ENCODE measurements at regions not wholly inside any gene's neighbourhood (a gene's known extent, or its start where the extent isn't known, plus 50 kb on each side); places are given as distances from the start of the nearest gene placed in this dataset.

DNA sequence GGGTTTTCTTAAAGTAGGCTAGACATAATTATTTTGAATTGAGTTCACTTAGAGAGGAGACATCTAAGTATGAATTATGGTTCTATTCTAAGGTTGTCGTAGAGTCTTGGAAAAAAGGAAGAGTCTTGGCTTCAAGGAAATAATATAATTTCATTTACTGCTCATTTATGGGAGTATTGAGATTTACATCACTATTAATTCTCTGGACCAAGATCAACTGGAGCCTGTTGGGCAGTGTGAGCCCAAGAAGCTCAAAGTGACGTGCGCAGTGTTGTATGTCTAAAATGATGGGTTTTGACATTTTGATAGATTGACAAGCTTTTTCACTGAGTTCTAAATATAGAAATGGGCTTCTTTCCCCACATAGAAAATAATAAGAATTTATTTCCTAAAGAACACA is 154.7 kb downstream of the QPCT start:
- Mint-ChIP-seq H3K27ac (no peak overlapping the region), H3K4me3 (no peak overlapping the region), H3K9me3 (no peaks in the 10 kb centered on the region), H3K36me3 (ENCODE audit: low read depth) (no peaks in the 10 kb centered on the region), H3K27me3 (peaks cover 15% of the 10 kb centered on the region), H3K4me1 (ENCODE audit: low read depth) (no peaks in the 10 kb centered on the region)

DNA sequence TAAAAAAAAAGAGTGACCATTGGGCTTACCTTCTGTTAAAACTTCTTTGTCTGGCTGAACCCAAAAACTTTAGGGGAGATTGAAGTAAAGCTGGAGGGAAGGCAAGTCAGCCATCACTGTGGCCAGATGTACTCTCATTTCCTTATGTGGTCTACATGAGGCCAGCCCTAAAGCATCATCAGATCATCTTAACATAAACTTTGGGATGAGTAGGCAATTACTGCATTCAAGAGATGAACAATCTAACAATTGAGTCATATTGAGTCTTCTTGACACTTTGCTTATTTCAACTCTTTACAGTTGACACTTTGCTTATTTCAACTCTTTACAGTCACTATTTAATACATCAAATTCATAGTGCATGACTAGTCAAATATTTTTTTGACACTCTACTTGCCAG is 155.6 kb downstream of the QPCT start:
- Mint-ChIP-seq H3K4me3 (no peak overlapping the region), H3K27me3 (peaks cover 15% of the 10 kb centered on the region), H3K4me1 (ENCODE audit: low read depth) (no peaks in the 10 kb centered on the region), H3K9me3 (no peaks in the 10 kb centered on the region), H3K27ac (no peak overlapping the region), H3K36me3 (ENCODE audit: low read depth) (no peaks in the 10 kb centered on the region)

DNA sequence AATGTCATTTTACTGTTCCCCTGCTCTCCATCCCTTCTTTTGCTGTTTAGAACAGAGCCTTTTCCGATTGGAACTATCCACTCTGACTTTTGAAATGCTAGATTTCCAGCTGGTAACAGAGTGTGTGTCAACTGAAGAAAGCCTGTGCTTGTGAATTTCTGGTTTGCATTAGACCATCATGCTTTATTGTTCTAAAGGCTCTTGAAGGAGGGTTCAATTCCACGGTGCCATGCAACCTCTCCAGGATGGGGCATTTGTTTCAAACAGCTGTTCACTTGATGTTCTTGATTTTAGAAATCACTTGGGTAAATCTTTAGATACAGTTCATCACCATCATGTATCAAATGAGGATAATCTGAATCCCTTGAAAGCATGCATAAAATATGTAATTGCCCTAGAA is 156.7 kb downstream of the QPCT start:
- Mint-ChIP-seq H3K4me3 (no peak overlapping the region), H3K36me3 (ENCODE audit: low read depth) (no peaks in the 10 kb centered on the region), H3K27ac (no peak overlapping the region), H3K27me3 (peaks cover 15% of the 10 kb centered on the region), H3K4me1 (ENCODE audit: low read depth) (no peaks in the 10 kb centered on the region), H3K9me3 (no peaks in the 10 kb centered on the region)

DNA sequence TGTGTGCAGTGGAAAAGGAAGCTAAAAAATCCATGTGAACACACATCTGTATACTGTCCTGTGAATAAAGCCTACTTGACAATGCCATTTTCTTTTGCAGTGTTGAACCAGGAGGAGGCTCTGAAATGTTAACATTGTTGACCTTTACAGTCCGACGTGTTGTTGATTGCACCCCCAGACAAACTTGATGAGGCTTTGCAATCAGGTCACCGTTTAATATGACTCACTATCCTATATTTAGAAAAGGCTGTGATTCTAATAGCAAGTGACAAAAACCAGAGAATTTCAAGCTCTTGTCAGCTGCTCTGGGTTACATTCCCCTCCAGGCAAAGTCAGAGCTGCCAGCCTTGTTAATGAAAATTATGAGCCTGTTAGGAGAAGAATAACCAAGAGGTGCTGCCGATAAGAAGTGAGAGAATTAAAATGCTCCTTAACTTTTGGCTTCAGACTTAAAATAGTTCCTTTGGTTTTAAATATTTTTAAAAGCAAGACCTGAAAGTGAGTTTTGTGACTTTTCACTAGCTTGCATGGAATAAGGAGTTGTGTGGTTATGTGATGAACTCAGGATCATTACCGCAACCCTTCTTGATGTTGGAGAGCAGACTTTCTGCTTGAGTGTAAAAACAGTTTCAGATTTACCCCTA is 162.1 kb downstream of the QPCT start:
- no peaks in the 10 kb centered on the region for H3K4me1 Mint-ChIP-seq (ENCODE audit: low read depth)
- H3K4me3 Mint-ChIP-seq = no peak overlapping the region
- no peaks in the 10 kb centered on the region for H3K9me3 Mint-ChIP-seq
- peaks cover 4% of the 10 kb centered on the region for H3K27me3 Mint-ChIP-seq
- no peaks in the 10 kb centered on the region for H3K36me3 Mint-ChIP-seq (ENCODE audit: low read depth)
- H3K27ac Mint-ChIP-seq = no peak overlapping the region

DNA sequence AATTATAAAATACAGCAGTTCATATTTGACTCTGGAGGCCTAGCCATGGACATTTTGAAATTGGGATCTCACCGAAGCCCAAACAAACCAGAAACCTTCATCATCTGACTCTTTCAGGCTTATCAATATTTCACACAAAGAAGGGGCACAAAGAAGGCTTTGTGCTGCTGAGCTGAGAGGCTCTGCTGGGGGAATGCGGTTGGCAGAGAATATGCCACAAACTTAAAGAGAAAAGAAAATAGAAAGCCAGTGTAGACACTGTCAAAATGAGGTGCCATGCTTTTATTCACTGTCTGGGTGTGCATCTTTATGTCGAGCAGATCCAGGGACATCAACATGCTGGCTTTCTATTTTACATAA is 162.6 kb downstream of the QPCT start:
- H3K4me1 Mint-ChIP-seq (ENCODE audit: low read depth) = no peaks in the 10 kb centered on the region
- no peaks in the 10 kb centered on the region for H3K36me3 Mint-ChIP-seq (ENCODE audit: low read depth)
- no peak overlapping the region for H3K27ac Mint-ChIP-seq
- H3K9me3 Mint-ChIP-seq = no peaks in the 10 kb centered on the region
- no peaks in the 10 kb centered on the region for H3K27me3 Mint-ChIP-seq
- no peak overlapping the region for H3K4me3 Mint-ChIP-seq

DNA sequence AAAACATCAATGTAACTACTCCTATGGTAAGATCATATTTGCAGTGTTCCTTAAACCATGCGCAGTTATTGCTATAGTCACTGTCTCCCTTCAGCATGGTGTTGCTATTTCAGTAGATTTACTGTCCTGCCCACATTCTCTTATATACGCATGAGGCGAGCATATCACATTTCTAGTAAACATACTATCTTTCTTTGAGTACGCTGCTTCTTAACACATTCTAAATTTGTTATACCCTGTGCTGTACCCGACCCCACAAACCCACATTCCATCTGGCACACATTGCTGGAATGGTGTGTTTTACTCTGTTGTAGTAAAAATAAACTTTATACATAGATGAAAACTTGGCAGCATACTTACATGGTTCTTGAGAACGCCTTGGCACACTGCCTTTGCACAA is 163.3 kb downstream of the QPCT start:
- Mint-ChIP-seq H3K36me3 (ENCODE audit: low read depth) (no peaks in the 10 kb centered on the region), H3K27me3 (no peaks in the 10 kb centered on the region), H3K27ac (no peak overlapping the region), H3K4me1 (ENCODE audit: low read depth) (no peaks in the 10 kb centered on the region), H3K4me3 (no peak overlapping the region), H3K9me3 (no peaks in the 10 kb centered on the region)

DNA sequence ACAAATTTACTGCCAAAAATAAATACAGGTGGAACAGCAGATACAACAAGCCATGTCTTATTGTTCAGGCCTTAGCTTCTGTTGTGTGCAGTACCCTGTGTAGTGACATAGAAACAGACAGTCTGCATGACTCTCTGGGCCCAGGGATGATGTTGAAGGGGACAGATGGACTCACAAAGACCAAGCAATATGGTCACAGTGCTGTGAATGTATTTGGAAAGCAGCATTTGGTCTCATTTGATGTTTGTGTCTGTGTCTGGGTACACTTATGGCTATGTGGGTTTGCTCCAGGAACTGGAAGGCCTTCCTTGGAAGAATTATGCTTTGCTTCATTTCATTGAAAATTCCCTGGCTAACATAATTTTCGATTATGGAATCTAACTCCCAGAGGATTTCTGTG is 158.5 kb downstream of the CDC42EP3 start:
- Mint-ChIP-seq H3K9me3 (peaks cover 9% of the 10 kb centered on the region), H3K27ac (no peak overlapping the region), H3K4me3 (no peak overlapping the region)

DNA sequence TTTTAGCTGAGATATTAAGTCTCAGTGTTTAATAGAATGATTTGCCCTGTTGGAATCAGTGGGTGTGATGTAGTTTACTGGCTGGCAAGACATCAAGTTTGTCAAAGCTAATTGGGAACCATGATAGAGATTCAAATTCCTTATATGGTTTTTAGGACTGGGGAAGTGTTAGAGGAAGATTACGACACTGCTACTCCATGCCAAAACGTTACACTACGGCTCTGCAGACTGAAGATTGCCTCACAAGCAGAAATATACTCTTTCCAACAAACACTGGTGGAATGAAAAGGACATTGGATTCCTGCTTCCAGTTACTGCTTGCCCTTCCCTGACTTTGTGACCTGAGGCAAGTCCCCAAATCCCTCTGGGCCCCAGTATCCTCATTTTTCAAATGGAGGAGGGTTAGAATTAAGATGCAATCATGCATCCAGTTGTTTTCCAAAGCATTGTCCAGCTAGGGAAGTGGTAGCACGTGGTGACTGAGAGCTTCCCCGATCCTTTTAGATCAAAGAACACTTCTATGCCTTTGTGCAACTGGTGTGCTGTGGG is 147.6 kb downstream of the CDC42EP3 start:
- H3K27ac Mint-ChIP-seq = no peak overlapping the region
- no peaks in the 10 kb centered on the region for H3K4me1 Mint-ChIP-seq (ENCODE audit: low read depth)
- no peaks in the 10 kb centered on the region for H3K36me3 Mint-ChIP-seq (ENCODE audit: low read depth)
- H3K4me3 Mint-ChIP-seq = no peak overlapping the region
- peaks cover 10% of the 10 kb centered on the region for H3K27me3 Mint-ChIP-seq
- no peaks in the 10 kb centered on the region for H3K9me3 Mint-ChIP-seq

More for the DNA sequence above, 158.5 kb downstream of the CDC42EP3 start:
- Mint-ChIP-seq H3K27me3 (no peaks in the 10 kb centered on the region), H3K36me3 (ENCODE audit: low read depth) (no peaks in the 10 kb centered on the region), H3K4me1 (ENCODE audit: low read depth) (no peaks in the 10 kb centered on the region)

DNA sequence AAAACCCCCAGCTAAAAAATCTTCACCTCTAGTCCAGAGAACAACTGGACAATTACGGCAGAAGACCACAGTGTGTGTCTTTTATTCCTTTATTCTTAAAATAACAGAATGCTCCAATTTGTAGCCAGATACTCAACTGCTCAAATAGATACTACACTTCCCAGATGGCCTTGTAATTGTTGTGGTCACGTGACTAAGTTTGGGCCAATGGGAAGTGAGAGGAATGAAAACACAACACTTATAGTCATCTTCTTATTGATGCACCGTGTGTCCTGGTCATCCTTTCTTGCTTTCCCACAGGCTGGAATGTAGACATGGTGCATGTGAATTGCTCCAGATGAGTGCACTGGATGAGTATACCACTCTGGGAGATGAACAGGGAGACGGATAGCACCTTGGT is 145.1 kb downstream of the CDC42EP3 start:
- peaks cover 10% of the 10 kb centered on the region for H3K27me3 Mint-ChIP-seq
- no peak overlapping the region for H3K27ac Mint-ChIP-seq
- no peaks in the 10 kb centered on the region for H3K9me3 Mint-ChIP-seq
- no peaks in the 10 kb centered on the region for H3K36me3 Mint-ChIP-seq (ENCODE audit: low read depth)
- H3K4me1 Mint-ChIP-seq (ENCODE audit: low read depth) = no peaks in the 10 kb centered on the region
- H3K4me3 Mint-ChIP-seq = no peak overlapping the region

DNA sequence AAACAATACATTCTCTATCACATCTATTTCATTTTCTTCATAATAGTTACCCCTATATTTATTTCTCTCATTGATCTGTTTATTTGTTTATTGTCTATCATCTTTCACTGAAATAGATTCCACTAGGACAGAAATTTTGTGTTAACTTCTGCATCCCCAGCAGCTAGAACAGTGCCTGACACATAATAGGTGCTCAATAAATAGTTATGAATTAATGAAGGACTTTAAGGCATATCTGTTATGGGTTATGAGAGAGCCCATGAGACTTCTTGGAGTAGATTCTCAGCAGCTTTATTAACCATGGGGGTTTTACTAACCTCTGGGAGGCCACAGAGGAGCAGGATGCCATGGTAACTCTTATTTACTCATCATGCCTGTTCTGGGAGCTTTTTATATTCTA is 144.6 kb downstream of the CDC42EP3 start:
- Mint-ChIP-seq H3K4me1 (ENCODE audit: low read depth) (no peaks in the 10 kb centered on the region), H3K27ac (no peak overlapping the region), H3K36me3 (ENCODE audit: low read depth) (no peaks in the 10 kb centered on the region), H3K27me3 (peaks cover 10% of the 10 kb centered on the region), H3K9me3 (no peaks in the 10 kb centered on the region), H3K4me3 (no peak overlapping the region)

DNA sequence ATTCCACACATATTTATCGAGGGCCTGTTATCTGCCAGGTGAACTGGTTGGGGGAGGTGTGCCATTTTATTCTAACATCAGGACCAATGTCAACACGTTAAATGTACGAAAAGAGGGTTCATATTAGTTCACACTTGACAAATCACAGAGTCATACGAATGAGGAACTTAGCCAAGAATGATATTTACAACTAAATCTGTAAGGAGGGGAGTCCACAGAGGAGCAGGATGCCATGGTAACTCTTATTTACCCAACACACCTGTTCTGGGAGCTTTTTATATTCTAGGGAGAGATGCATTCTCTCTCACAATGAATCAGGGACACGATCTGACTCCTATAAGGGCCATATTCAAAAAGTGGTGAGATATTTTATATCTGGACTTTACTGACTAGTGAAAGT is 144.1 kb downstream of the CDC42EP3 start:
- no peak overlapping the region for H3K4me3 Mint-ChIP-seq
- H3K36me3 Mint-ChIP-seq (ENCODE audit: low read depth) = no peaks in the 10 kb centered on the region
- H3K27ac Mint-ChIP-seq = no peak overlapping the region
- H3K27me3 Mint-ChIP-seq = peaks cover 10% of the 10 kb centered on the region
- H3K9me3 Mint-ChIP-seq = no peaks in the 10 kb centered on the region
- no peaks in the 10 kb centered on the region for H3K4me1 Mint-ChIP-seq (ENCODE audit: low read depth)

DNA sequence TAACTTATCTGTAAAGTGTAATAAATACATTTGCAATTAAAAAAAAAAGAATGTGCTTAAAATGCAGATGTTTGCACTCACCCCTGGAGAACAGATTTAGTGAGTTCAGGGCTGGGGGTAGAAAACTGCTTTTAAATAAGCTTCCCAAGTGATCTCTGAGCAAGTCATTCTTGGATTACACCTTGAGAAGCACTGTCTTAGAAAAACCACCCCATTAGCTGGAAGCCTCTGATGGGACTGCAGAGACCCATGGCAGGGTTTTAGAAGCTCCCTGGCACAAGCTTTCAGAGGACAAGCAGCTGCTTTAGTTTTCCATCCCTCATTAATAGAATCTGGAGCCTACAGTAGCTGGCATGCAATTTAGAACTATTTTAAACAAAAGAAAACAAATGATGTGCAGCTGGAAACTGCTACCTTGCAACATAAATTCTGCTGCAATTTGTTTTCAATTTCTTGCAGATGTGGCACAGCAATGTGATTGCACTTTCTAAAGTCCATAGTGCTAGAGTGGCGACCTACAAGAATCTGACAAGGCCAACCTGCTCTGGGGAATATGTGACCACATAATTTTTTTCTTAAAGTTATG is 141.5 kb downstream of the CDC42EP3 start:
- H3K4me1 Mint-ChIP-seq (ENCODE audit: low read depth) = no peaks in the 10 kb centered on the region
- no peaks in the 10 kb centered on the region for H3K9me3 Mint-ChIP-seq
- H3K27ac Mint-ChIP-seq = no peak overlapping the region
- no peak overlapping the region for H3K4me3 Mint-ChIP-seq
- H3K36me3 Mint-ChIP-seq (ENCODE audit: low read depth) = no peaks in the 10 kb centered on the region
- peaks cover 5% of the 10 kb centered on the region for H3K27me3 Mint-ChIP-seq

DNA sequence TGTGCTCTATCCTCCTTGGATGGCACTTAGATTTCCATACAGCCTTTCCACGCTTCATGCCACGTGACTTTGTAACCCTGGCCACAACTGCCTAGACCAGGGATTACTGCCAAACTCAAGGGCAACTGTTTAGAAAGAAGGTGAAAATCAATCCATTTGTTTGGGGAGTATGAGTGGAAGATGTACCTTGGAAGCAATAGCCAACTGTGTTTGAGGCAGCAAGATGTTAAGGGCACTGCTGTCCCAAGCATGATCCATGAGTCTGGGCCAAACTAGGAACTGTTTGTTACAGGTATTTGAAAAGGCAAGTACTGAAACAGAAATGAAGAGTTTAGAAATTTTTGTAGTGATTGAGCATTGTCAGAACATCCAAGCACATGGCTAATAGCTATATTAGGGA is 138.9 kb downstream of the CDC42EP3 start:
- Mint-ChIP-seq H3K4me1 (ENCODE audit: low read depth) (peaks cover 2% of the 10 kb centered on the region), H3K36me3 (ENCODE audit: low read depth) (no peaks in the 10 kb centered on the region), H3K27ac (no peak overlapping the region), H3K9me3 (no peaks in the 10 kb centered on the region), H3K4me3 (no peak overlapping the region), H3K27me3 (no peaks in the 10 kb centered on the region)

DNA sequence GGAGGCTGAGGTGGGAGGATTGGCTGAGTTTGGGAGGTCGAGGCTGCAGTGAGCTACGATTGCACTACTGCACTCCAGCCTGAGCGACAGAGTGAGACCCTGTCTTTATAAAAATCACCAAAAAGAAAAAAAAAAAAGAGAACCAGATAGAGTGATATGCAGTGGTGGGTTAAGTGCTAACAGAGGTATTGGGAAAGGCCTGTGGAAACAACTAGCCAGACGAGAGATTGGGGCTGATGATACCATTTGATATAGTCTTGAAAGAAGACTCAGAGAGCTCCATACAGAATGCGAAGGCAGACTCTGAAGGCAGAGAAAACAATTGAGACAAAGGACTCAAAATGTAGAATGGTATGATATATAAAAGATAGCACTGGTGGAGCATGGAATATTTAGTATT is 134.1 kb downstream of the CDC42EP3 start:
- H3K4me1 Mint-ChIP-seq (ENCODE audit: low read depth) = peaks cover 2% of the 10 kb centered on the region
- H3K27me3 Mint-ChIP-seq = no peaks in the 10 kb centered on the region
- no peaks in the 10 kb centered on the region for H3K9me3 Mint-ChIP-seq
- H3K36me3 Mint-ChIP-seq (ENCODE audit: low read depth) = no peaks in the 10 kb centered on the region
- no peak overlapping the region for H3K4me3 Mint-ChIP-seq
- no peak overlapping the region for H3K27ac Mint-ChIP-seq

DNA sequence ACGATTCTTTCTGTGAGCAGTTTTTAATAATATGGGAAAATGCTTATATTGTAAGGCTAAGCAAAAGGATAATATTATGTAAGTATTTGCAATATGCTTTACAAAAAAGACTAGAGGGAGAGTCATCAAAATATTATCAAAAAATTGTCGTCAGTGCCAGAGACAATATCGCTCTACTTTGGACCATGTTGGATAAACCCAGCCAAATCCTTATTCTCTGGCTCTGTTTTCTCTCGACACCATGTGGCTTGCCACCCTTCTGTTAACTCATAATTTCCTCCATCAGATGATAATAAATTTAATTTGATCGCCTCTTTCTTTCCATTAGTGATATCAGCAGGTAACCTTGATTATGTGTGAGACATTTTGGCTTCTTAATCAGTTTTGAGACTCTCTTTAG is 129.9 kb downstream of the CDC42EP3 start:
- H3K27ac Mint-ChIP-seq = no peak overlapping the region

DNA sequence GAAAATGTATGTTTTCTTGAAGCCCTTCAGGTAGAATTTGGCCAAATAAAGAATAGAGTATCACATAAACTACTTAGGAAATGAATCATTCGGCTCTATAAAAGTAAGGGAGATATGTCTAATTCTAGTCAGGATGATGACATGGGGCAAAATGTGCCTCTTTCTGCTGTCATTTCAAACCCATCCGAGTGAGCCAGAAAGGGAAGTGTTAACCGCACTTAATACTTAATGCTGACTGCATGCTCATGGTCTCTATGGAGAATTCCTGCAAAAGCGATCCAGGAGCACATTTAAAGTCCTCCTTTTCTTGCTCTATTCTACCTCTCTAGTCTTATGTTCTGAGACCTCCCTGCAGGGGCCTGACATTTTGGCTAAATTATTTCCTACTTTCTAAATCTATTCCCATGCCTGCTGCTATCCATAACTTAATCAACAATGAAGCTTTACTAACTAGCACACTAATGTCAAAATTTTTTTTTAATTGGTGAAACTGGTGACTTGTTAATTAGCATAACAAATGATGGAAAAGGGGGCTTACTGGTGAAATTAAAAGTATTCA is 127.4 kb downstream of the CDC42EP3 start:
- Mint-ChIP-seq H3K4me1 (ENCODE audit: low read depth) (no peaks in the 10 kb centered on the region), H3K27ac (no peak overlapping the region), H3K27me3 (peaks cover 3% of the 10 kb centered on the region)

More for the DNA sequence above, 129.9 kb downstream of the CDC42EP3 start:
- no peaks in the 10 kb centered on the region for H3K4me1 Mint-ChIP-seq (ENCODE audit: low read depth)
- no peaks in the 10 kb centered on the region for H3K36me3 Mint-ChIP-seq (ENCODE audit: low read depth)
- H3K27me3 Mint-ChIP-seq = peaks cover 3% of the 10 kb centered on the region
- H3K9me3 Mint-ChIP-seq = no peaks in the 10 kb centered on the region
- no peak overlapping the region for H3K4me3 Mint-ChIP-seq

More for the DNA sequence above, 127.4 kb downstream of the CDC42EP3 start:
- no peaks in the 10 kb centered on the region for H3K9me3 Mint-ChIP-seq
- no peaks in the 10 kb centered on the region for H3K36me3 Mint-ChIP-seq (ENCODE audit: low read depth)
- no peak overlapping the region for H3K4me3 Mint-ChIP-seq
